ENCODE measurements at regions not wholly inside any gene's neighbourhood (a gene's known extent, or its start where the extent isn't known, plus 50 kb on each side); places are given as distances from the start of the nearest gene placed in this dataset.

DNA sequence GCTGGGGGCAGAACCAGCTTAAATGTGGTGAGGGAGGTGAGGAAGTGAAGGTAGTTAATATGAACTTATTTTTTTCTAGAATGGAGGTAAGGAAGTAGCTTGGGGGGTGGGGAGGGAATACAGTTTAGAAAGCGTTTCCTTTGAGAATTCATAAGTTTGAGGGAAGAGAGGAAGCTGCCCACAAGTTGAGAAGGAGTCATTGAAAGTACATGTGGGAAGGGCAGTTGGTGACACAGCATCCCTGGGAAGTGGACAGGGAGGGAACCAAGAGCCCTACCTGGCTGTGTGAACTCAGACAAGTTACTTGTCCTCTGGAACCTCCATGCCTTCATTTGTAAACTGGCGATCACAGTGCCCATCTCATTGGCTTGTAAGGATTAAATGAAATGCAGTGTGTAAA is 125.9 kb upstream of the SPON1 start:
- intact Hi-C loops (cut with DNase I), result no loop called here
- 81% methylated on average over 2 of the region's 2 CpGs for WGBS
- Histone ChIP-seq H3K4me1 (no peaks in the 10 kb centered on the region), H3K4me3 (no peak overlapping the region), H3K9me3 (no peaks in the 10 kb centered on the region), H3K27me3 (no peaks in the 10 kb centered on the region), H3K36me3 (no peaks in the 10 kb centered on the region), H3K27ac (replicated peaks in 1 of 4) (no peak overlapping the region)
- no peak for DNase-seq (ENCODE audit: extremely low spot score)
- TF ChIP-seq, protein P1, sequence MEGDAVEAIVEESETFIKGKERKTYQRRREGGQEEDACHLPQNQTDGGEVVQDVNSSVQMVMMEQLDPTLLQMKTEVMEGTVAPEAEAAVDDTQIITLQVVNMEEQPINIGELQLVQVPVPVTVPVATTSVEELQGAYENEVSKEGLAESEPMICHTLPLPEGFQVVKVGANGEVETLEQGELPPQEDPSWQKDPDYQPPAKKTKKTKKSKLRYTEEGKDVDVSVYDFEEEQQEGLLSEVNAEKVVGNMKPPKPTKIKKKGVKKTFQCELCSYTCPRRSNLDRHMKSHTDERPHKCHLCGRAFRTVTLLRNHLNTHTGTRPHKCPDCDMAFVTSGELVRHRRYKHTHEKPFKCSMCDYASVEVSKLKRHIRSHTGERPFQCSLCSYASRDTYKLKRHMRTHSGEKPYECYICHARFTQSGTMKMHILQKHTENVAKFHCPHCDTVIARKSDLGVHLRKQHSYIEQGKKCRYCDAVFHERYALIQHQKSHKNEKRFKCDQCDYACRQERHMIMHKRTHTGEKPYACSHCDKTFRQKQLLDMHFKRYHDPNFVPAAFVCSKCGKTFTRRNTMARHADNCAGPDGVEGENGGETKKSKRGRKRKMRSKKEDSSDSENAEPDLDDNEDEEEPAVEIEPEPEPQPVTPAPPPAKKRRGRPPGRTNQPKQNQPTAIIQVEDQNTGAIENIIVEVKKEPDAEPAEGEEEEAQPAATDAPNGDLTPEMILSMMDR (IDR thresholded peaks at IDR 0.05), result no peak
- TF ChIP-seq POLR2A (IDR thresholded peaks at IDR 0.05; ENCODE audit: low read depth), result no peak
- TF ChIP-seq POLR2AphosphoS5 (IDR thresholded peaks at IDR 0.05), result no peak
- no peak for TF ChIP-seq EP300 (IDR thresholded peaks at IDR 0.05)

DNA sequence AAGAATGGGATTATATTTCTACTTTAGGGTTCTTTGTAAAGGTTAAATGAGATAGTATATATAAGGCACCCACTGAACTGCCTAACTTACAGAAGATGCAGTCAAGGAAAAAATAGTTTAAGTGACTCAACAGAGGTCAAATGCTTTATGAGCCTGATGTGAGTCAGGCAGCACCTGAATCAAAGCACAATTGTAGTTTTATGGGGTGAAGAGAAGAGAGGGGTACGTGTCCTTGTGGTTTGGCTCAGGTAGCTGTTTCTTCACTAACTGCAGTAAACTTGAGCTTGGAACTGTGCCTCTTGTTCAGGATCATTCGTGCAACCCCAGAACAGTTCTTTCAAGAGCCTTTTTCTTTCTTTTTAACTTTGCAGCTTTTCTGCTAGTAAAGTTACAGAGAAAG is 125.2 kb upstream of the SPON1 start:
- Histone ChIP-seq H3K9me3 (no peaks in the 10 kb centered on the region), H3K27me3 (no peaks in the 10 kb centered on the region), H3K27ac (replicated peaks in 1 of 4) (no peak overlapping the region), H3K36me3 (no peaks in the 10 kb centered on the region), H3K4me1 (no peaks in the 10 kb centered on the region), H3K4me3 (no peak overlapping the region)
- no peak for DNase-seq (ENCODE audit: extremely low spot score)
- no peak for TF ChIP-seq POLR2A (IDR thresholded peaks at IDR 0.05; ENCODE audit: low read depth)
- TF ChIP-seq POLR2AphosphoS5 (IDR thresholded peaks at IDR 0.05), result no peak
- TF ChIP-seq, protein P1 (IDR thresholded peaks at IDR 0.05), result no peak
- no peak for TF ChIP-seq EP300 (IDR thresholded peaks at IDR 0.05)
- intact Hi-C loops (cut with DNase I), result no loop called here
- WGBS, result 76% methylated on average over 2 of the region's 2 CpGs

DNA sequence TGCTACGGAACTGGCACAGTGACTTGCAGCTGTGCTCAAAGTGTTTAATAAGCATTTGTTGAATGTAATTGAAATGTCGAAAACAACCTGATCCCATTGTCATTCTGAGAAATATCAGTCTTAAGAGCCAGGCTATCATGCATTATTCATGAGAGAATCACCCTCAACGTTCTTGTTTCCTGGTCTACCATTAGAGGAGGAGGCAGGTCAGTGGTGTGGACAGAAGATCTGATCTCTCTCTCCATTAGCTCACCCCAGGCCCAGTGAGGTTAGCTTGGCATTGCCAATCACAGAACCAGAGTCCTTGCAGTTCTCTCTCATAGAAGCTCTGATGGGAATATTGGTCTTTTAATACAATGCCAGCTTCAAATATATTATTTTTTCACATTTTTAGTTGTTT is 121.1 kb upstream of the SPON1 start:
- Histone ChIP-seq H3K36me3 (no peaks in the 10 kb centered on the region), H3K9me3 (no peaks in the 10 kb centered on the region), H3K4me3 (no peak overlapping the region), H3K27me3 (no peaks in the 10 kb centered on the region), H3K27ac (replicated peaks in 1 of 4) (no peak overlapping the region), H3K4me1 (no peaks in the 10 kb centered on the region)
- TF ChIP-seq POLR2A (IDR thresholded peaks at IDR 0.05; ENCODE audit: low read depth) (no peak), POLR2AphosphoS5 (IDR thresholded peaks at IDR 0.05) (no peak), EP300 (IDR thresholded peaks at IDR 0.05) (no peak)
- TF ChIP-seq, protein P1 (IDR thresholded peaks at IDR 0.05), result no peak
- intact Hi-C loops (cut with DNase I), result no loop called here
- no peak for DNase-seq (ENCODE audit: extremely low spot score)
- 73% methylated on average over 3 of the region's 3 CpGs for WGBS

DNA sequence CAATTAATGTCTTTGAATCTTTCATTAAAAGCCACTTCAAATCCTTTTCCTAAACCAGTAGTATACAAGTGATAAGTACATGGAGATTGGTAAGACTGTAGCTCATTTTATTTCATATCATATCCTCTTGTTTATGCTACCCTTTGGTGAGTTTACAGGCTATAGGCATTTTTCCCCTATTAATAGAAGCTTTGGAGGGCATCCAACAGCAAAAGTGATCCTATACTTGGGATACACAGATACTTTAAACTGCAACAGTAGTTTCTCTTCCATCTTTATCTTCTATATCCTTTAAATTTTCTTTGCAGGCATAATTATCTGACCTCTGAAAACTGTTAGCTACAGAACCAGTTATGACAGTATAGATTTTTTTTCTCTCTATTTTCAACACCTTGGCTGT is 114.5 kb upstream of the SPON1 start:
- intact Hi-C loops (cut with DNase I), result no loop called here
- Histone ChIP-seq H3K9me3 (no peaks in the 10 kb centered on the region), H3K4me3 (no peak overlapping the region), H3K4me1 (no peaks in the 10 kb centered on the region), H3K27ac (replicated peaks in 1 of 4) (no peak overlapping the region), H3K27me3 (no peaks in the 10 kb centered on the region), H3K36me3 (no peaks in the 10 kb centered on the region)
- no peak for DNase-seq (ENCODE audit: extremely low spot score)
- TF ChIP-seq, protein P1 (IDR thresholded peaks at IDR 0.05), result no peak
- TF ChIP-seq EP300 (IDR thresholded peaks at IDR 0.05) (no peak), POLR2AphosphoS5 (IDR thresholded peaks at IDR 0.05) (no peak), POLR2A (IDR thresholded peaks at IDR 0.05; ENCODE audit: low read depth) (no peak)

DNA sequence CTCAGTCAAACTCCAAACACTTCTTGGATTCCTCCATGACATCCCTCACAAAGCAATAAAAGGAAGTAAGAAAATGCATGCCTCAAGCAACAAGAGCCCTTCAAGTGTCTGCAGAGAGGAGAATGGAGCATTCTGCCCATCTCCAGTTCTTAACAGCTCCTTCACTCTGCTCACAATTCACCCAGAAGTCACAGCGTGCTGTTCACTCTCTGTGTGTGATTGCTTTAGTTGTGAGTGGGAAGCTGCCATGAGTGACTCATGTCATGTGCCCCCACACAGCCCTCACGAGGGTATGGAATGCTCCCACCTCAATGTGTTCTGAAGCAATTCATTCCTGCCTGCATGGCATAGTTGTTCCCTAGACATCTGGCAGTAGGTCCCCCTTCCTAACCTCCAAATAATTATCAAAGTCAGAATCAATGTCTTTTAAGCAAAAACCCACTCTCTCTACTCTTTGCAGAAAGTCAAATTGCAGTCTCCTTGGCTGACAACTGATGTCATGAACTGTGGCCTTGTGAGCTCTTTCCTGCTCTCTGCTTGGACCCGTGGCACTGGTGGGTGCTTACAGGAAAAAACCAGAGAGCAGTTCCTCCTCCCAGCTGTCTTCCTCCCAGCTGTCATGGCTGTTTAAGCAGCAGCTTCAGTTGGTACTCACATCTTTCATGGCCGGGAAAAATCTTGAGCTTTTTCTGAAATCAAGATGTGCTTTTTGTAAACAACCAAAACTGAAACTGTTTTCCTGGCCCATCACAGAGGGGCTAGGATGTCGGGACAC is 112.1 kb upstream of the SPON1 start:
- intact Hi-C loops (cut with DNase I), result no loop called here
- H3K4me1 ChIP-seq, result no peaks in the 10 kb centered on the region
- H3K4me3 ChIP-seq, result no peak overlapping the region
- H3K27me3 ChIP-seq, result peaks cover 0 to 9% (median 0%) of the 10 kb centered on the region in 4 donors
- WGBS, result 51% methylated on average over 5 of the region's 5 CpGs
- no peak overlapping the region for H3K27ac ChIP-seq (replicated peaks in 1 of 4)
- H3K36me3 ChIP-seq, result no peaks in the 10 kb centered on the region
- DNase-seq (ENCODE audit: extremely low spot score), result no peak
- no peaks in the 10 kb centered on the region for H3K9me3 ChIP-seq
- TF ChIP-seq, protein P1 (IDR thresholded peaks at IDR 0.05), result no peak
- TF ChIP-seq POLR2A (IDR thresholded peaks at IDR 0.05; ENCODE audit: low read depth) (no peak), POLR2AphosphoS5 (IDR thresholded peaks at IDR 0.05) (no peak), EP300 (IDR thresholded peaks at IDR 0.05) (no peak)
